Embryonic facial prominence (tissue), 1 donor: ENCODE measurements at regions not wholly inside any gene's neighbourhood (a gene's known extent, or its start where the extent isn't known, plus 50 kb on each side); places are given as distances from the start of the nearest gene placed in this dataset.
"Not testable (repeated sequence)": the region's sequence is repeated elsewhere in the genome, so short reads cannot be mapped to it uniquely, and the experiment has no call there.

Experiments used
- DNase-seq: peaks from one replicate; pipeline ENCODE4 v3.0.0-alpha.2; 2016; ENCODE audit errors: extremely low spot score

GRCh38 chr12:62003226-62003625, 257.0 kb upstream of the USP15 start:
- no peak for DNase-seq

GRCh38 chr12:62003701-62004100, 256.5 kb upstream of the USP15 start:
- no peak for DNase-seq

DNA sequence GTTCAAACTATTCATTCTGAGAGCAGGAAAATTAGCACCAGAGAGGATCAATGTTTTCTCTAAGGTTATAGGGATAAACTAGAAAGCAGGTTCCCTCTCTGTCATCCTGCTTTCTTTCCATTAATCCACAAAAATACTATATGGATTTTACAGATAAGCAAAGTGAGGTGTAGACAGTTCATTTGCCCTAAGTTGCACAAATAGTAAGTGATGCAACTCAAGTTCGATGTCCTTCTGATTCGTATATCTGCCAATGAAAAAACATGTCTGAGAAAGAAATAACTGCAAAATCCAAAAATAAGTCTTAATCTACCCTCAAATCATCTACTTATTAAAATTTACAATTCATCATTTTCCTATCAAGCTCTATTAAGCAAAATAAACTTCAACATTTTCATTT, 254.6 kb upstream of the USP15 start:
- no peak for DNase-seq

- DNase-seq: no peak
Observed at GRCh38 chr12:62006076-62006732, 254.0 kb upstream of the USP15 start.

- DNase-seq: no peak
Observed at GRCh38 chr12:62008703-62009102, 251.5 kb upstream of the USP15 start.

GRCh38 chr12:62009445-62009844, 250.8 kb upstream of the USP15 start:
- DNase-seq: no peak

DNA sequence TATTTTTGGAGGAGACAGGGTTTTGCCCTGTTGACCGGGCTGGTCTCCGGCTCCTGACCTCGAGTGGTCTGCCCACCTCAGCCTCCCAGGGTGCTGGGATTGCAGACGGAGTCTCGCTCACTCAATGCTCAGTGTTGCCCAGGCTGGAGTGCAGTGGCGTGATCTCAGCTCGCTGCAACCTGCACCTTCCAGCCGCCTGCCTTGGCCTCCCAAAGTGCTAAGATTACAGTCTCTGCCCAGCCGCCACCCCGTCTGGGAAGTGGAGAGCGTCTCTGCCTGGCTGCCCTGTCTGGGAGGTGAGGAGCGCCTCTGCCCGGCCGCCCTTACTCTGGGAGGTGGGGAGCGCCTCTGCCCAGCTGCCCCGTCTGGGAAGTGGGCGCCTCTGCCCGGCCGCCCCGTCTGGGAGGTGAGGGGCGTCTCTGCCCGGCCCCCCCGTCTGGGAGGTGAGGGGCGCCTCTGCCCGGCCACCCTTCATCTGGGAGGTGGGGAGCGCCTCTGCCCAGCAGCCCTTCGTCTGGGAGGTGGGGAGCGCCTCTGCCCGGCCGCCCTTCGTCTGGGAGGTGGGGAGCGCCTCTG, 249.8 kb upstream of the USP15 start:
- DNase-seq: not testable (repeated sequence)

- DNase-seq: not testable (repeated sequence)
Observed at GRCh38 chr12:62010973-62011372, 249.2 kb upstream of the USP15 start.

DNA sequence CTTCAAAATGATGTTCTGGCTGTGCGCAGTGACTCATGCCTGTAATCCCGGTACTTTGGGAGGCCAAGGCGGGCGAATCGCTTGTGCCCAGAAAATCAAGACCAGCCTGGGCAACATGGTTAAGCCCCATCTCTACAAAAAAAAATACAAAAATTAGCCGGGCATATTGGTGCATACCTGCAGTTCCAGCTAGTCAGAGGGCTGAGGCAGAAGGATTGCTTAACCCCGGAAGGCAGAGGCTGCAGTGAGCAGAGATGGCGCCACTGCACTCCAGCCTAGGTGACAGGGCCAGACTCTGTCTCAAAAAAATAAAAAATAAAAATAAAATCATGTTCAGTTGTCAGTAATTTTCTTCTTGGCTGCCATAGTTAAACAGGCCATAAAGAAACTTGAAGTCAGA, 245.9 kb upstream of the USP15 start:
- no peak for DNase-seq

- no peak for DNase-seq
Observed at GRCh38 chr12:62016021-62016420, 244.2 kb upstream of the USP15 start.

GRCh38 chr12:62021808-62022207, 238.4 kb upstream of the USP15 start:
- no peak for DNase-seq

DNA sequence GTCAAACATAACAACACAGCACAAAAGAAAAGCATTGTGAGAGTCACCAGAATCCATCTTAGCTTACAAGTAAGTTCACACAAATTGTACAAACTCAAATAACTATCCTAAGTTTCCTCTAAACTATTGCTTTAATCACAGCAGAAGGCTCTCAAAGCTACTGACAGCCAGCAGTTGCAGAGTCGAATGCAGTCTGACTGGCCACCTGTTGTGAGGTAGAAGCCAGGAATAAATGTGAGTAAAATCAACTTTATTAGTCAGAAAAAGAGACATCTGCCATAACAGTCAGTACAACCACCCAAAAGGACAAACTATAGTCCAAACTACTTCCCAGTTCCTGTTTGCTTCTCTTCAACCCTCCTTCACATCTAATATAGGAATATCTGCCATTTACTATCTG, 231.7 kb upstream of the USP15 start:
- no peak for DNase-seq

DNA sequence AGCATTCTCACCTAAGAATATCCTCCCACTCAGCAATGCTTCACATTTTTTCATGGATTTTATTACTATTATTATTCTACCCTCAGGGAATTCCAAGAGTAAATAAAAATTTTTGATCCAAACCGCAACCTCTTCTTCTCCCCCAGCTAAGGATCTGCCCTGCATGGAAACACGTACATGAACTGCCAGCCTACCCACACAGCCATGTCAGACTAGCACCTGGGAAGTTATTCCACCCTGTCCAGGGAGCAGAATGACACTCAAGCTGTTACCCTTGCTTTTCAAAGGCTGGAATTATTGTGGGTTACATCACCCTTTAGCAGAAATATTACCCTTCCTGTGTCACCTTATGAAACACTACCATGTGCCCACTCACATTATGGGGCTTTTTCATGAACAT, 227.3 kb upstream of the USP15 start:
- no peak for DNase-seq

DNA sequence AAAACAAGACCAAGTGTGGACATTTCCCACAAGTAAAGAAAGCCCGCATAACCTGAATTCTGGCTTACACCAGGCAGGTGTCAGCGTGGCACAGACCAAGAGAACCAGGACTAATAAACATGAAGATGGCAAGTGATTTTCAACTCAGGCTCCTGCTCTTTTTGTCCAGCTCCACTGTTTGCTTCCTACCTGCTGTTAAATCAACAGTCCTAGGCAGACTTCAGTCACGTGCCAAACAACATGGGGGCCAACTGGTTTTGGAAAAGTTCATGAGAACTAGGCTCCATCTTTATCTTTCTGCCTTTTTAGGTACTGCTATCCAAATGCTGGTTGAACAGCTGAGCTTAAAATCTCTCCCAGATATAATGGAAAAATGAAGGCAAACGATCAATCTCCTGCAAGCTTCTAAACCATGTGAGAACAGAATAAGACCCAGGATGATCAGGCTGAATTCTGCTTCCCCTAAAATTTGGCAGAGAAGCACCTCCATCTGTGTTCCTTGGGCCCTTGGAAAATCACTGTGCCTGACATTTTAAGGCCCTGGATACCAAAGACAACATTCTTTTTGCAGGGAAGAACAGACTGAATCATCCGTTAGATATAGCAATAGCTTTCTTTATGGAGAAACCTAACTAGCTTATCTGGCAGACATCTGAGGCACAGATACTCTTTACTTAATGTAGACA, 215.6 kb upstream of the USP15 start:
- DNase-seq: no peak

DNA sequence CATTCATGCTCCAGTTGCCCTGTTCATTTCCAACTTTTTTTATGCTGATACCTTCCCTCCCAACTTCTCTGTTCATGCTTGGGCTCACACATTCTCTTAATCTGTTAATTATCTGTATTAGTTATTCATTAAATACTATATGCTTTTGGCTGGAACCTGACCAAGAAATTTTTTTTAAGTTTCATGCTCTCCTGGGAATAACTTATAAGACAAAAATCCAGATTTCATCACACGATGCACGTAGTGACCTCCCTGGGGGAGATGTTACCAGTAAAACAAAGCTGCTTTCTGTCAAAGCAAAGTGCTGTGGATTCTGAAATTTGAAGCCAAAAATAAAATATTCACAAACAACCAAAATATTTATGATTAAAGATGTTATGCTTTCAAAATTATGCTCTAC, 215.0 kb upstream of the USP15 start:
- no peak for DNase-seq

- no peak for DNase-seq
Observed at GRCh38 chr12:62050785-62051184, 209.4 kb upstream of the USP15 start.

DNA sequence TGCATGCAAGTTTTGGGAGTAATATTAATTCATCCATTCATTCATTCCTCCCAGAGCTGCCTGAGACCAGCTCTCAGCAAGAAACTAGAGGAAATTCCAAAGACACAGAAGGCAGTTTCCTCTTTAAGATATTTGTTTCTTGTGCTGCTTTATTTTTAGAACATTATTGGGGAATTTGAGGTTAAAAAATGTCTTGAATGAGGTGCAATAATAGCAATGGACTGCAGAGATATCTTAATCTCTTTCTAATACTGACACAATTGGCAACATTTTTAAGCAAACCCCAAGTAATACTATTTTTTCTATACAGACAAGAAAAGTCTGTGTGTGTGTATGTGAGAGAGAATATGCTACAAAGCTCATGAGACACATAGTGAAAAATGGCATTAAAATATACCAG, 190.2 kb upstream of the USP15 start:
- DNase-seq: no peak

DNA sequence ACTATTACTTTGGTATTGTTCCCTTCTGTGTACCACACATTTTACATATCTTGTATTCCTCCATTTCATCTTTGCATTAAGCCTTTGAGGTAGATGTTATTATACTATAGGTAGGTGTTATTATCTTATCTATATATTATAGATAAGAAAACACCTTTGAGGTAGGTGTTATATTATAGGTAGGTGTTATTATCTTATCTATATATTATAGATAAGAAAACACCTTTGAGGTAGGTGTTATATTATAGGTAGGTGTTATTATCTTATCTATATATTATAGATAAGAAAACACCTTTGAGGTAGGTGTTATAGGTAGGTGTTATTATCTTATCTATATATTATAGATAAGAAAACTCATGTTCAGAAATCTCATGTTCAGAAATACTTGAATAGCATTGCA, 187.0 kb upstream of the USP15 start:
- DNase-seq: not testable (repeated sequence)

DNA sequence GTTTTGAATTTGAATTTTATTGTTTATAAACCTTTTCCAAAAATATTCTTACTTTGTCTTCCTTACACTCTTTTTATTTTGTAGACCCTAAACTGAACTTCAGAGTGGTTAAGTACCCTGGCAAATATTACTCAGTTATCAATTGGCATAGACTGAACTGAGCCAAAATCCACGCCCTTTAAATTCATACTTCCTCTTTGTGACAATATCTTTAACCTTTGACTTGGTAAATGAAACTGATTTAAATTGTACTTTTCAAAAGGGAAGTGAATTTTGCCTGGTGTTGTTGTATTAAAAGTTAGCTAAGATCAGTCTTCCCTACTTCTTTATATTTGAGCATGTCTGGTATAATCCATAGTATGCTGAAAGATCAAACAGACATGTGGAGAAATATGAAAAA, 184.3 kb upstream of the USP15 start:
- no peak for DNase-seq

DNA sequence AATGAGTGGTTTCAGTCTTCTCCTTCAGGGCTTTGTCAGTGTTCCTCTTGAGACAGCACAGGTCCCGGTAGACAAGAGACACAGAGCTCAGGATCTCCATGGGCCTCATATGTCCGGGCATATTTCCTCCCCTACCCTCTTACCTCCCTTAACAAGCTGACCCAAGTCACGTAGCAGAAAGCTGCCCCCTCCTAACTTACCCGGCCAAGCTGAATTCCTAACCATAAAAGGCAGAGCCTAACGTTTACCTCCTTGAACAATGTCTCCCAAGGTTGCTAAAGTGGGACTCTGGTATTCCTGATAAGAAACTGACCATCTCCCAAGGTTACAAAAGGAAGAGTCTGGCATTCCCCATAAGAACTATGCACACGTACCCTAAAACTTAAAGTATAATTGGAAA, 182.2 kb upstream of the USP15 start:
- no peak for DNase-seq

GRCh38 chr12:62082448-62082847, 177.8 kb upstream of the USP15 start:
- no peak for DNase-seq

DNA sequence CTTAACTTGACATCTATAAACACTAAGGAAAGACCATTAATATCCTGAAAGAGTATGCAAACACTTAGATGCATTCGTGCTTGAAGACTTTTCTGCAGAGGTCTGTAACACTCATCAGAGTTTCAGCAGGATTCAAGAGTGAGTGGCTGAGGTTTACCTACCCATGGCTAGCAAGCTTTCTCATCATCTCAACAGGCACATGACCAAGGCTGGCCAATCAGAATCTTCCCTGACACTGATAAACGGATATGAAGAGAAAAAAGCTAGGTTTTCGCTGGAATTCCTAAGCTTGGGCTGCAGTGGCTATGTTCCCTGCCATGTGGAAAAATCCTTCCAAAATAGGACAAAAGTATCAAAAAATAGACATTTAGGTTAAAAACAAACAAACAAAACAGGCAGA, 162.1 kb upstream of the USP15 start:
- DNase-seq: no peak

- DNase-seq: no peak
Observed at GRCh38 chr12:62103748-62104147, 156.5 kb upstream of the USP15 start.
